ENCODE measurements at regions not wholly inside any gene's neighbourhood (a gene's known extent, or its start where the extent isn't known, plus 50 kb on each side); places are given as distances from the start of the nearest gene placed in this dataset.
"Not testable (repeated sequence)": the region's sequence is repeated elsewhere in the genome, so short reads cannot be mapped to it uniquely, and the experiment has no call there.

GRCh38 chr5:42989190-42989589 lies 50.9 kb downstream of the ANXA2R start:
- no peak for DNase-seq (ENCODE audit: low read depth)

GRCh38 chr5:42988568-42988967 lies 51.6 kb downstream of the ANXA2R start:
- DNase-seq (ENCODE audit: low read depth) = no peak

DNA sequence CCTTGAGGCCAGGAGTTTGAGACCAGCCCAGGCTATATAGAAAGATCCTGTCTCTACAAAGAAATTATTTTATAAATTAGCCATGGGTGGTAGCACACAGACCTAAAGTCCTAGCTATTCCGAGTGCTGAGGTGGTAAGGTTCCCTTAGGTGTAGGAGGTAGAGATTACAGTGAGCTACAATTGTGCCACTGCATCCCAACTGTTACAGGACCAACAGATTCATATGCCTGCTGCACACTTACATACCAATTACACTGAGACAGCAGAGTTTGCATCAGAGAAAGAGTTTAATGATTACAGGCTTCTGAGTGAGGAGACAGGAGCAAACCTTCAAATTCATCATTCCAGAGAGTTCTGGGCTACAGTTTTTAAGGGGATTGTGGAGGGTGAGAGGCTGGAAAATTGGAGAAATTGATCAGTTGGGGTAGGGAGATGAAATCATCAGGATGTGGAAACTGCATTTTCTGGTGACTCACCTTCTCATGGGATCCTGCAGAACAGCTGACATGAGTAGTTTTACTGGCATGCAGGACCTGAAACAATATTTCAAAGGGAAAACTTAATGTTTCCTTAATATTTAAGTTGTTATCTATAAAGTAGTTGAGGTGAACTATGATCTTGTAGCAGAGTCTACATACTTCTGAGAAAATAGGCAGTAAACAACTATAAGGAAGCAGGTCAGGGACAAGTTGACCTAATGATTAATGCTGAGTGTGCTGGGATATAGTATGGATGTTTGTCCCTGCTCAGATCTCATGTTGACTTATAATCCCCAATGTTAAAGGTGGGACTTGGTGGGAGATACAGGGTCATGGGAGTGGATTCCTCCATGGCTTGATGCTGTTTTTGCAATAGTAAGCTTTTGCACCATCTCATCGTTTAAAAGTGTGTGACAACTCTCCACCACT lies 54.7 kb downstream of the ANXA2R start:
- DNase-seq (ENCODE audit: low read depth) = no peak

DNA sequence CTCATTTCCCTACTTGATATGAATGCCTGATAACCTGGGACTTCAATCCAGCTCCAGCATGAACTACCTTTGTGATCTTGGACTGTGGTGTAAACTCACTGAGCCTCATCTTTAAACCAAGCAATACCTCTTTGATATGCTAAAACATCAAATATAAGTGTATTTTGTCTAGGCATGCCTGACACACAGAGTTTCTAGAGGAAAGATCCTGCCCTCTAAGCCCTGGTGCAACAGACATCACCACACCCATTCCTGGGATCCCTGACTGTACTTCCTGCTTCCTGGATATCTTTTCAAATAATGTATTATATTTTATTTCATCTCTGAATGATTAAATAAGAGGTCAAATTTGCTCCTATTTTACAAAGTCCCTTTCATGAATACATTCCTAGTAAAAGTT lies 55.8 kb downstream of the ANXA2R start:
- DNase-seq (ENCODE audit: low read depth) = no peak

DNA sequence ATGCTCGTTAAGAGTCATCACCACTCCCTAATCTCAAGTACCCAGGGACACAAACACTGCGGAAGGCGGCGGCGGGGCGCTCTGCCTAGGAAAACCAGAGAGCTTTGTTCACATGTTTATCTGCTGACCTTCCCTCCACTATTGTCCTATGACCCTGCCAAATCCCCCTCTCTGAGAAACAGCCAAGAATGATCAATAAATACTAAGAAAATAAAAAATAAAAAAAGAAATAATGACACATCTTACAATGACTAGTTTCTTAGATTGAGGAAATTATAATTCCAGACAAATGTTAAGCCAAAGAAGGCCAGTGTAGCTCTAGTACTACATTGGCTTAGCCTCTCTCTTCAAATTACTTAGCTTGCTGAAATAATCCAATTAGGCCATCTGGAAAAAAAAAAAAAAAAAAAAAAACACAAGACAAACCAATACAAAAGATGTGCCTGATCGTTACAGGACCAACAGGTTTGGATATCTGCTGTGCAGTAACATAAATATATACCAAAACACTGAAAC lies 58.0 kb downstream of the ANXA2R start:
- DNase-seq (ENCODE audit: low read depth) = no peak

- not testable (repeated sequence) for DNase-seq (ENCODE audit: low read depth)
Observed at GRCh38 chr5:42981417-42982106, 58.6 kb downstream of the ANXA2R start.

DNA sequence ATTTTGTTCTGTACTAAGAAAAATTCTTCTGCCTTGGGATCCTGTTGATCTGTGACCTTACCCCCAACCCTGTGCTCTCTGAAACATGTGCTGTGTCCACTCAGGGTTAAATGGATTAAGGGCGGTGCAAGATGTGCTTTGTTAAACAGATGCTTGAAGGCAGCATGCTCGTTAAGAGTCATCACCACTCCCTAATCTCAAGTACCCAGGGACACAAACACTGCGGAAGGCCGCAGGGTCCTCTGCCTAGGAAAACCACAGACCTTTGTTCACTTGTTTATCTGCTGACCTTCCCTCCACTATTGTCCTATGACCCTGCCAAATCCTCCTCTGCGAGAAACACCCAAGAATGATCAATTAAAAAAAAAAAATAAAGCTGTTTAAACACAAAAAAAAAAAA lies 59.1 kb downstream of the ANXA2R start:
- not testable (repeated sequence) for DNase-seq (ENCODE audit: low read depth)

DNA sequence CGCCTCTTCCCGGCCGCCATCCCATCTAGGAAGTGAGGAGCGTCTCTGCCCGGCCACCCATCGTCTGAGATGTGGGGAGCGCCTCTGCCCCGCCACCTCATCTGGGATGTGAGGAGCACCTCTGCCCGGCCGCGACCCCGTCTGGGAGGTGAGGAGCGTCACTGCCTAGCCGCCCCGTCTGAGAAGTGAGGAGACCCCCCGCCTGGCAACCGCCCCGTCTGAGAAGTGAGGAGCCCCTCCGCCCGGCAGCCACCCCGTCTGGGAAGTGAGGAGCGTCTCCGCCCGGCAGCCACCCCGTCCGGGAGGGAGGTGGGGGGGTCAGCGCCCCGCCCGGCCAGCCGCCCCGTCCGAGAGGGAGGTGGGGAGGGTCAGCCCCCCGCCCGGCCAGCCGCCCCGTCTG lies 59.7 kb downstream of the ANXA2R start:
- DNase-seq (ENCODE audit: low read depth) = not testable (repeated sequence)

DNA sequence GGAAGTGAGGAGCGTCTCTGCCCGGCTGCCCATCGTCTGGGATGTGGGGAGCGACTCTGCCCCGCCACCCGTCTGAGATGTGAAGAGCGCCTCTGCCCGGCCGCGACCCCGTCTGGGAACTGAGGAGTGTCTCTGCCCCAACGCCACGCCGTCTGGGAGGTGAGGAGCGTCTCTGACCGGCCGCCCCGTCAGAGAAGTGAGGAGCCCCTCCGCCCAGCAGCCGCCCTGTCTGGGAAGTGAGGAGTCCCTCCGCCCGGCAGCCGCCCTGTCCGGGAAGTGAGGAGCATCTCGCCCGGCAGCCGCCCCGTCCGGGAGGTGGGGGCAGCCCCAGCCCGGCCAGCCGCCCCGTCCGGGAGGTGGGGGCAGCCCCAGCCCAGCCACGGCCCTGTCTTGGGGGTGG lies 60.9 kb downstream of the ANXA2R start:
- DNase-seq (ENCODE audit: low read depth) = not testable (repeated sequence)

DNA sequence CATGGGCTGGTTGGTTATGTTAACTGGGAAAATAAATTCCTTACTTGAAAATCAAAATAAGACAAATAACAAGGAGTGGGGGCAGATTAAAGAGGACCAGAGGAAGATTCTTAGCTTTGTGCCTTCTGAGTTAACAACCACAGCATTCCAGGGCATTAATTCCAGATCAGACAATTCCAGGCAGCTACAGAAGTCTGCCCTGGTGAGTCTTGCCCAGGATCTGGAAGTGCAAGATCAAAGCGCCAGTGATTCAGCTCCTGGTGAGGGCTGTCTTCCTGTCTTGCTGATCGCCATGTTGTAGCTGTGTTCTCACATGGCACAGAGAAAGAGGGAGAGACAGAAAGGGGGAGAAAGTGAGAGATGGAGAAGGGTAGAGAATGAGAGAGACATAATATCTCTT lies 65.6 kb downstream of the ANXA2R start:
- no peak for DNase-seq (ENCODE audit: low read depth)

- no peak for DNase-seq (ENCODE audit: low read depth)
Observed at GRCh38 chr5:42970636-42971559, 69.2 kb downstream of the ANXA2R start.

DNA sequence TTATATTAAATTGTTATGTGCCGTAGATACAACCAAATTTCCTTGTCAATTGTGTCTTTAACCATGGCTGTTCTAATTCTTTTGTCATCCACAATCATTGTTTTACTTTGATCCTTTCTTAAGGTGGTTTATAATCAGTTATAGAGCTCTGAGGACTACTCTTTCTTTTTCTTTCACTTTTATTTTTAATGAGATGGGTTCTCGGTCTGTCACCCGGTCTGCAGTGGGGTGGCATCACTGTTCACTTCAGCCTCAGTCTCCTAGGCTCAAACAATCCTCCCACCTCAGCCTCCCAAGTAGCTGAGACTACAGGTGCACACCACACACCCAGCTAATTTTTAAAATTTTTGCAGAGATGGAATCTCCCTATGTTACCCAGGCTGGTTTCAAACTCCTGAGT lies 74.2 kb downstream of the ANXA2R start:
- no peak for DNase-seq (ENCODE audit: low read depth)

GRCh38 chr5:42963412-42963811 lies 76.7 kb downstream of the ANXA2R start:
- DNase-seq (ENCODE audit: low read depth) = no peak

GRCh38 chr5:42962124-42962523 lies 78.0 kb downstream of the ANXA2R start:
- no peak for DNase-seq (ENCODE audit: low read depth)

GRCh38 chr5:42960506-42960905 lies 79.6 kb downstream of the ANXA2R start:
- DNase-seq (ENCODE audit: low read depth) = no peak

GRCh38 chr5:42956551-42956950 lies 83.6 kb downstream of the ANXA2R start:
- no peak for DNase-seq (ENCODE audit: low read depth)

DNA sequence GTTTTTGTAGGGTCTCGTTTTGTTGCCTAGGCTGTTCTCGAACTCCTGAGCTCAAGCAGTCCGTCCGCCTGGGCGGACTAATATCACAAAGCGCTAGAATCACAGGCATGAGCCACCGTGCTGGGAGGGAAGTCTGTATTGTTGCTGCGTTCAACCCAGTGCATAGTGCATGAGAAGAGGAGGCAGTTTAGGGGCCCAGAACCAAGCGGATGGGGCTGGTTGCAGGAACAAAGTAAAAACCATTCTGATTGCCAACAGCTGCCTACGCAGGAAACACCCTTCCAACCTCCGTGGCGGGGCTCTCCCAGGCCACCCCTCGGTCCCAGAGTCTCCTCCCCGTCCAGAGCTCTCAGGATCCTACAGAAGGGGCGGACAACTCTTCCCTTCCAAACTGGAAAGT lies 87.1 kb downstream of the ANXA2R start:
- DNase-seq (ENCODE audit: low read depth) = no peak

DNA sequence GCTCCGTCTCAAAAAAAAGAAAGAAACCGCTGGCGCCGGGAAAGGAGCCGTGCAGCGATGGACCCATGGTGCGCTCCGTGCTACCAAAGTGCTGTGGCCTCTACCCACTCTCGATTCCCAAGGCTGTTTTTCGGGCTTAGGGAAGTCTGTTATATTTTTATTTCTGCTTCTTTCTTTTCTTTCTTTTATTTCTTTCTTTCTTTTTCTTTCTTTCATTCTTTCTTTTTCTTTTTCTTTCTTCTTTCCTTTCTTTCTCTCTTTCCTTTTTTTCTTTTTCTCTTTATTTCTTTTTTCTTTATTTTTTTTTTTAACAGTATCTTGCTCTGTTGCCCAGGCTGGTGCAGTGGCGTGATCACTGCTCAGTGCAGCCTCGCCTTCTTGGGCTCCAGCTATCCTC lies 87.5 kb downstream of the ANXA2R start:
- DNase-seq (ENCODE audit: low read depth) = no peak

- DNase-seq (ENCODE audit: low read depth) = peak; percentile 51
Observed at GRCh38 chr5:42951293-42951840, 88.8 kb downstream of the ANXA2R start.

- peak; percentile 57 for DNase-seq (ENCODE audit: low read depth)
Observed at GRCh38 chr5:42950456-42951292, 89.4 kb downstream of the ANXA2R start.

GRCh38 chr5:42950116-42950455 lies 90.0 kb downstream of the ANXA2R start:
- no peak for DNase-seq (ENCODE audit: low read depth)
